ENCODE measurements at regions not wholly inside any gene's neighbourhood (a gene's known extent, or its start where the extent isn't known, plus 50 kb on each side); places are given as distances from the start of the nearest gene placed in this dataset.

DNA sequence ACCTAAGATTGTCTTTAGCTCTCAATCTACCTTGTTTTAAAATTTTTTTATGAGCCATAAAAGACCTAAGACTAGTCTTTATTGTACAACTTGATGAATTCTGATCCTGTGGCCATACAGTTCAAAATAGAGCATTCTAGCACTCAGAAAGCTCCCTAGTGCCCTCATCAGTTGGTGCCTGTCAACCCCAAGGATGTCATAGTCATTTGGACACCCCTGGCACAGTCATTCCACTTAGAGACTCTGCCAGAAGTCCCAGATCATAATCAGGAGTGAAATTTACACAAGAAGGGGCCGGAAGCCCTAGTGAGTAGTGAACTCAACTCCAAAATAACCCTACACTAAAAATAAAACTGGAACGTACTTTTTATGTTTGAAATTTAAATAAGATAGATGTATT lies 80.0 kb upstream of the INSIG1 start:
- no peak for DNase-seq

DNA sequence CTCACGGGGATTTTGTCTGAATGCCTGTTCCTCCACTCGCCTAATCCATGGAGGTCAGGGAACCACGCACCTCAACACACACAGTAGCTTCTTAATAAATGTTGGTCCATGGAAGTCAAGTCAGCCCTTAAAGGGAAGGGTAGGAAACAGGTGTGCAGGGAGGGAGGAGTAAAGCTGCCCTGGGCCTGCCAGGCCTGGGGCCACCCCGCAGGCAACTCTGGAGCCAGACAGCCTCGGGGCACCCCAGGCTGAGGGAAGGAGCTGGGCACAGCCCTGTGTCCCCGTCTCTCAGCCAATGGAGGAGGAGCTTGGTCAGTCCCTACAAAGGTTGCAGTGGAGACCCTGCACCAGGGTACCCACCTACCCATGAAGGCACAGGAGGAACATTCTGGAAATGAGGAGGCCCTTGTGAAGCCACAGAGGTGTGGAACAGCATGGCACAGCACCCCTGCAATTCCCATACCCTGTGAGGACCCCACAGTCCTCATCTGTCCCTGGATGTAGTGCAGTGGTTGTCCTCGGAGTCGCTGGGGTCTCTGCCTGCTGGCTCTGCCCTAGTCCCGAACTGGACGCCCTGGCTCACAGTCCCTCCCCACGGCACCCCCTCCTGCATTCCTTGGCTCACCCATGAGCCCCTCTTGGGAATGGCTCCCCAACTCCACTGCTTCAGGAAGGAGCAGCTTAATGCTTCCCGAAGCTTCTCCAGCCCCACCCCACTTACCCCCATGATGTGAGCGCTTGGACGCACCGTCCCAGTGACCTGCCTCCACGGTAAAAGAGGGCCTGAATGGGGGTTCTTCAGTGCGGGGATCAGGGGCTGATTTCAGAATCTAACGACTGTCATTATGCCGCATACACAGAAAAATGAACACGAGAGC lies 79.2 kb upstream of the INSIG1 start:
- no peak for DNase-seq

DNA sequence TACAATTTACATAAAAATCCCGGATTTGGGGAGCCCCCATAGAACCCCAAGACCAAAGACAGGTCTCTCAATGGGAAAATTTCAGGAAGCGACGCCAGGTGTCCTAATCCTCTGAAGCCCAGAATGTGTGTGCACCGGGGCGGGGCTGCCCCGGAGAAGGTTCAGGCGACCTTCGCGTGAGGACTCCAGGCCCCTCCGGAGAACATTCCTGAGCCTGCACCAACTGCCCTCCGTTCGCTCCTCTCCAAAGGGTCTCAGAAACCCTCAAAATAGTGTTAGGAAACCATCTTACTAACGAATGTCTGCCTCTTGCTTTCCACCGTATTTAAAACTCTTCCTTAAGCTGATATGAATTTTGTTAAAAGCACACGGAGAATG lies 78.5 kb upstream of the INSIG1 start:
- DNase-seq = no peak

DNA sequence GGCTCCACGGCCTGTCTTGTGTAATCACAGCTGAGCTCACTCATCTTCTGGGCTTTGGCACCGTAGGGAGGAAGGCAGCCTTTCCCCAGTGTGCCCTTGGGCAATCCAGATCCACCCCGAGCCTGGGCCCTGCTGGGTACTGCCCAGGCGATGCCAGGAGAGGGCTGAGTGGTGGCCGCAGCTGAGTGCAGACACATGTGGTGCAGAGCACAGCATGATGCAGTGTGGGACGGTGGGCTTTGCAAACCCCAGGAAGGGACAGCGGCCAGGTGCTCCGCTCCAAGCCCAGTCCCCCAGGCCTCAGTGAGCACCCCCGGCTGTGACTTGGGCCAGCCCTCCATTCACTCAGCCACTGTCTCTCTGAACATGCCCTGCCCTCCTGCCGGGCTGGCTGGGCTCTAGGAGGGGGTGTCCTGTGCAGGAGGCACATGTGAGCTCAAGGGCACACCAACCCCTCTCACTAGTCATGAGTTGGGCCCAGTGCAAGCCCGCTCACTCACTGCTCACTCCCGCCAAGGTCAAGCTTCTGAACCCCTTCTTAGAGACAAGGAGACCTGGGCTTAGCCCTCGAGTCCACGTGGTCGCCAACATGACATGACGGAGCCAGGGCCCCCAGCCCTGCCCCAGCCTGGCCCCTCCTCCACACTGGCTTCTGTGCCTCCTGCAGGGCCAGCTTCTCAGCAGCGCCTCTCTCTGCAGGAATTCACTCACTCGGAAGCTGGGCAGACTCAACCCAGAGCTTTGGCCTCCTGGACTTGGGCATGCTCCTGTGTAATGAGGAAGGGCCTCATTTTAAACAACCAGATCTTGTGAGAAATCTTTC lies 77.5 kb upstream of the INSIG1 start:
- DNase-seq = no peak

DNA sequence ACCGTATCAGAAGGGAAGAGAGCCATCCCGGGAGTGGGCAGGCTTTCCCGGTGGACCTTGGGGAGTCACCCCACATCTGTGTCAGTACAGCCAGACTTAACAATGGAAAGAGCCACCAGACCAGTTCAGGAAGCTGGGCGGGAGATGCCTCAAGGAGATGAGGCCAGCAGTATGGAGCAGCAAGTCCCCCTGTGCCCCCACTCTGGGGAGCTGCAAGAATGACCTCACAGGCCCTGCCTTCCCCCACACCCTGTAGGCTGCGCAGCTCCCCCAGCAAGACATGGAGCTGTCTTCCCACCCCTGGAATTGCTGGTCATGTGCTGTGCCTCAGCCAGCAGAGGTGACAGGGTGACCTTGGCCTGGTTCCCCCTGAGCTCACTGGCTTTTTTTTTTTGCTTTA lies 76.8 kb upstream of the INSIG1 start:
- no peak for DNase-seq

DNA sequence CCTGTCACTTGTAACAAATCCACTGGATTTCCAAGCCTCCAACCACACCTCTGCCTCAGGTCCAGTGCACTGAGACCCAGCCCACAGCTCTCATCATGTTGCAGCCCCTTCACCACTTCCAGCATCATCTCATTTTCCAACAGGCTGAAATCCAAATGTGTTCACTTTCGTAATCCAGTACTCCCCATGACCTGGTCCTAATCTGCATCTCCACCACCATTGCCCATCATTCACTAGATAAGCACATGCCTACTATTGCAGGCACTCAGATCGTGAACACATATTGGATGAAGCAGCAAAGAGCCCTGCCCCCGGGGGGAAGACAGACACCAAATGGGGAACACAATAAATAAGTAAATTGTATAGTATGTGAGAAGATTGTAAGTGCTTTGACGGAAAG lies 76.1 kb upstream of the INSIG1 start:
- DNase-seq = no peak

DNA sequence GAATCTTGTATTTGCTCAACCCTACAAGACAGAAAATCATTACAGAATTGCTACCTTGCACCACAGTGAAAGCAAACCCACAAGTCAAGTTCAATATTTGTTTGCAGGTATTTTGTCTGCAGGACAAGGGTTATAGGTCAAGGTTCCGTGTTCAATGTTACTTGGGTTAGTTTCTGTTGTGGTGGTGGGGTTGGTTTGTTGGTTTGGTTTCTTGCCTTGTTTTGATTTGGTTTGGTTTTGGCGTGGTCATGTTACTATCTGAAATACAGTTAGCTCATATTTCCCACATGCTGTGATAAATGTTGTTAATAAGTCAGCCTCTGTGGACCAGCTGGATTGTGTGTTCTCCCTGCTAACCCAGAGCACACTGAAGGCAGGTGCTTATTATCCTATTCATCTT lies 75.6 kb upstream of the INSIG1 start:
- DNase-seq = no peak

DNA sequence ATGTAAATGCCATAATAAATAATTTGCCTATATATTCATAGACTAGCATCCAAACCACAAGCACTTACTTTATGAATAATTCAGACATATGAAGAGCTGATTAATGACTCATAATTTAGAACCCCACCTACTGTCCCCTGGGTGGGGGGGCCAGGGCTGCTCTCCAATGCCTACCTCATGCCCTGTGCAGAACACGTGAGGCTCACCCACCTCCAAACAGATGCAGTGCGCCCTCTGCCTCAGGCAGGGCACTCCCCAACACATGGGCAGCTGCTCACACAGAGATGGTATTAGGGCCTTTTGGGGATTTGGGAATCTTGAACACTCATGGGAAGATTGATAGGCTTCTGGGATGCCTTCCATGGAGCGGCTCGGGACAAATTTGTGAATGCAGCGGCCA lies 75.1 kb upstream of the INSIG1 start:
- DNase-seq = no peak

DNA sequence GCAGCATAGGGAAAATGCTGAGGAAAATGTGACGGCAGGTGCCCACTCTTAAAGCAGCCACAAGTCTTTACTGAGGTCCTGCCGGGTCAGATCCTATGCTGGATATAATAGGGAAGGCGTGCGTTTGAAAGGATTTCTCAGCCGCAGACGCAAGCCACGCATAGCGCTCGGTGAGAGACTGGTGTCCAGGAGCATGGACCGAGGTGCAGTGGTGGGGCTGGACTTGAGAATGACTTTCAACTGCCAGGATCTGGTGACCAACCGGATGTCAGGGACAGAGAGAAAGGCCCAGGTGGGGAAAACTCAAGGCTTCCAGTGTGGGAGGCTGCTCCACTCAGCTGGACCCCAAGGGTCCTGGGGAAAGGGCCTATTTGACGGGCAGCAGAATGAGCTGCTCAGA lies 74.7 kb upstream of the INSIG1 start:
- no peak for DNase-seq

DNA sequence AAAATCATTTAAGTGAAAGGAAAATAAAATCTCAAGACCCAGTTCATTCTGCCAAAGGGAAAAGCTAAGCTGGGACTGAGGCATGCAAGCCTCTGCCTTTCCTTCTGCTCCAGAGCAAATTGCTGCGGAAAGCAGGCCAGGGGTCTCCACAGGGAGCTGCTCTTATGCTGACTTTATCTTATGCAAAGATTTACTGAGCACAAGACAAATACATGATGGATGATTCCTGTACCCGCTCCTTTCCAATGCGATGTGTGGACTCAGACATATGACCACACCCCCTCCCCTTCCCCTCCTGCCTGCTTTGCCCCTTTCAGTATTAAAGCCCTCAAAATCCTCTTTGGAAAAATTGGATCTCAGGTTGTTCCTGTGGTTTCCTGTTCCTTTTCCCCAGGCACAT lies 74.2 kb upstream of the INSIG1 start:
- DNase-seq = peak; percentile 86

DNA sequence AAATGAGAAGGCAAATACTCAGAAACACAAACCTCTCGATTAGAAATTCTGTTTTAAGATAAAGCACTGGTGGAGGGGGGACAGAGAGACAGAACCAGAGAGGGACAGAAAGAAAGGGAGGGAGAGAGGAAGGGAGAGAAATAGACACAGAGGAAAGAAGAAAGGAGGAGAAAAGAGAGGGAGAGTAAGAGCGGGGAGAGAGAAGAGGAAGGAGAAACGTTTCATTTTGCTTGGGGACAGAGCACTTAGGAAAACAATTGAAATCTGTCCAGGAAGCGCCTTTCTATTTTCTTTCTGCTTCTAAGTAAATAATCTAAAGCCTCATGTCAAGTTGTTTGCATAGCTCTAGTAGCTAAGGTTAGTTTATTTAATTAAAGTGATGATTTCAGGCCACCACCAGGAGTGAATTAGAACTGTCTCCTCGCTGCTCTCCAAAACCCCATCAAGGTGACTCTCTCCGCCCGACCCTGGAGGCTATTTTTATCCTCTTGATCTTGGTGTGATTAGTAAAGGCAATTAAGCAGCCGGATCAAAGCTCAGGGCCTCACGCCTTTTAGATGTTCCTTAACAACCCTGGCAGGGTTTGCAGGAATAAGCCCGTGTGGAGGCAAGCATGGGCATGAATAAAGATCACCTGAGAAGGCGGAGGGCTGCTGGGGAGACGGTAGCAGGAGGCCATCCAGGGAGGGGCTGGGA lies 73.4 kb upstream of the INSIG1 start:
- DNase-seq = peak; percentile 89

DNA sequence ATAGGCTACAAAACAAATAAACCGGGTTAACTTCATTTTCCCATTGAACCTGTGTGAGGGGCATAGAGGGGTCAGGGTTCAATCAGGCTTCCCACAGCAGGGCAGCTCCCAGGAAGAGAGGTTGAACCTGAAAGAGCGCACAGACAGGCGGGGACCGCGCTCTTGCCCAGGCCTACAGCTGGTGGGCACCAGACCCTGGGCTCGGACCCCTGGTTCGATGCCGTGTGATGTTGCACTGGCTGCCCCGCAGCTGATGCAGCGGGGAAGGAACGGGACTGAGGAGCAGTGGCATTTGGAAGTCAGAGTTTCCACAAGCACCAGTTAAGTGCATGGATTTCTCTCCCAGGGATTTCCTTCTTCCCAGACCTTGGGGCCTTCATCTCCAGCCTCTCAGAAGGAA lies 72.6 kb upstream of the INSIG1 start:
- DNase-seq = no peak

DNA sequence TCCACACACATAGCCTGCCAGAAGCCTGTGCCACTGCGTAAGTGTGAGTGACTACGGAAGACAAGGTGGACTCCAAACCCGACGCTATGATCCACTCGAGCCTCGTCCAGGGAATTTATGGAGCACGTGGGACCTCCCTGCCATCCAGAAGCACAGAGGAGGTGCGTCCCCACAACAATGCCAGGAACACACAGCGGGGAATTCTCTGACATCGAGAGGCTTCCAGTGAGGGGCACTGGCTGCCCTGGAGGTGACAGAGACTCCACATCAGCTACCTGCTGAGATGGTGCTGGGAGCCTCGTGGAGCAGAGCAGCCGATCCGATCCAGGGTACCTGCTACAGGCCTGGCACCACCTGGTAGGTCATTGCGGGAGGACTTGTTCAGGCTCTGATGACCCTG lies 72.2 kb upstream of the INSIG1 start:
- DNase-seq = no peak

DNA sequence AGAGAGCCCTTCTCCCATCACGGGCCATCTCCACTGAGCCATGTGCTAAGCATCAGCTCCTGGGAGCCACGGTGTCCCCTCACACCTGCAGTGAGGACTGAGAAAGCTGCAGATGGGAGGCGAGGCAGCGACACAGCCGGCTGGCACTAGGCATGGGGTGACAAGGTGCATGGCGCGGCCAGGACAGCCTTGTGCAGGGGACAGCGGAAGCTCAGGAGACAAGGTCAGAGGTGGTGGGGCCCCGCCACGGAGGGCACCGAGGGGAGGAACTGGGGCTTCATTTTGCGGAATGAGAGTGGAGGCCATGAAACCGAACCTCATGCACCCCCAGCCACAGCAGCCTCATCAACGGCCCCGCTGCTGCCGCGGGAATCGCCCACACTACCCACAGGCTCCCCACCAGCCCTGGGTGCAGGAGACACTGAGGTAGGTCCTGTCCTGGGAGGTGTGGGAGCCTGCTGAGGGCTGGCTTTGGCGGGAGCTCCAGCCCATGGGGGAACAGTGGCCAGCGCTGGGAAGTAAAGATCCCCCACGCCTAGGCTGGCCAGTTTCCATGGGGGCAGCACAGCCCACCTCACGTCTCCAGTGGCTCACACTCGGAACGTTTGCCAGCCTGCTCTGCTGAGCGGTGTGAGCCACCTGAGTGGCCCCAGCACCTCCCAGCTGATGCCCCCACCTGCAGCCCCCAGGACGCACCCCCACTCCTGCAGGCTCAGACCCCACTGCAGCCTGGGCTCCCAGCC lies 71.2 kb upstream of the INSIG1 start:
- DNase-seq = no peak

DNA sequence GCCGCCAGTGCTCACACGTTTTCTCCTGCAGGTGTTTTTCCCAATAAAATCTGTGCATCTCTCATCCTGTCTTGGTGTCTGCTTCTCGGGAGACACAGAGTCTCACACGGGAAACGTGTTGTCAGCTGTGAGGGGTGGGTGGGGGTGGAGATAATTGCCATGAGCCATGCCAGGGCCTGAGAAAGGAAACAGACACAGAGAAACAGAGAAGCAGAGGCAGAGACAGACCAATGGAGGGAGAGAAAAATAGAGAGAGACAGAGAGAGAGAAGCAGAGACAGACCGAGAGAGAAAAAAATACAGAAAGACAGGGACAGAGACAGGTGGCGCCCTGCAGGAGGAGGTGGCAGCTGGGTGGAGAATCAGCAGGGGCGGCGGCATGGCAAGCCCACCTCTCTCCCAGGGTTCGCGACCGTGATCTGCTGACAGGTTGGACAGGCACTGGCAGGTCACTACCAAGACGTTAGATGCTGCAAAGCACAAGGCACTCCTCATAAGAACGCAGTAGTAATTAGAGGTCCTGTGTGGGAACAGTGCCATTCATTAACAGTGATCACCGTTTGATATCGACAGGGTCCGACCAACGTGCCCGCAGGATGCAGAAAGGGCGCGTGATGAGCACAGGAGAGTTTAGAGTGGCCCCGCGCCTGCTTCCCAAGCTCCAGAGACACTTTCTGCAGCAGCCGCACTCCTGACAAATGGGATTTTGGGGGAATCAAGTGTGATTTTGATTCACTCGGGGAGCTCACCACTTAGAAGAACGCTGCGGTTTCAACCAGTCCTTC lies 70.5 kb upstream of the INSIG1 start:
- no peak for DNase-seq

DNA sequence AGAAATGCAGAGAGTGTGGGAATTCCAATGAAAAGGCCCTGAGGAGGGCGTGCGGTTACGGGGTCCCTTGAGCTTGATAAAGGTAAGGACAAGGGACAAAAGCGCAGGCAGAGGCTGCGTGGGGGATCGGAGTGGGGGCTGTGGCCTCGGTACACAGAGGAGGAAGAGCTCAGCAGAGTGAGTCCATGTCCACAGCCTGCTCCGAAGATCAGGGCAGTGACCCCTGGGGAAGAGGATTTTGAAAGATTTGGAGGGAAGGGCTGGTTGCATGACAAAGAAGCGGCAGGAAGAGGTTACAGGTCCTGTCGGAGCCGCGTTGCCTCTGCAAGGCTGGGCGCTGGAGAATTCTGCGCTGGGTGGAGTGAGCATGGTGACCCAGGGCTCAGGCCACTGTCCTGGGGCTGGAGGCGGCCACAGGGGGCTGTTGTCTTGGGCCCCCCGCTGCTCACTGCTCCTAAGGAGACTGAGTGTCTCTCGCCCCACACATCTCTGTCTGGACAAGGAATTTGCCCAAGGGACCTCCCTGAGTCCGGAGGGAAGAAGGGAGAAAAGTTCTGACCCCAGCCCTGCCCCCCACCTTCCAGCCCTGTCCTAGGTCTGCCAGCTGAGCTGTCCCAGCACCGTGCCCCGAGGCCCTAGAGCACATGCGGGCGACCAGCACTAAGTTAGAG lies 69.8 kb upstream of the INSIG1 start:
- no peak for DNase-seq

DNA sequence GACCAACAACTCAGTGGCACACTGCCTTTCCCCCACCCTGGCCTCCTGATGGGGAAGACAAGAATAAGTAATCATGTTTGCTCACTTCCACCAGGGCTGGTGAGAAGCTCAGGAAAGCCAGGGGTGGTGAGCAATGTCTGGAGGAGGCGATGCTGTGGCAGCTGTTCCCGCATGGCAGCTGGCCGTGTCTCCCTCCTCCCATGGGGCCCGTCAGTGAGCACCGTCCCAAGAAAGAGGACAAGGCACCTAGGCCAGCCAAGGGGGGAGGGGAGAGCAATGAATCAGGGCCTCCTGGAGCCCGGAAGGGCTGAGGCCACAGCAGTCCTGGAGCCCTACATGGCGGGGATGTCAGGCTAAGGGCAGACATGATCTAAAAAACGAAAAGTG lies 69.2 kb upstream of the INSIG1 start:
- peak; percentile 13 for DNase-seq

DNA sequence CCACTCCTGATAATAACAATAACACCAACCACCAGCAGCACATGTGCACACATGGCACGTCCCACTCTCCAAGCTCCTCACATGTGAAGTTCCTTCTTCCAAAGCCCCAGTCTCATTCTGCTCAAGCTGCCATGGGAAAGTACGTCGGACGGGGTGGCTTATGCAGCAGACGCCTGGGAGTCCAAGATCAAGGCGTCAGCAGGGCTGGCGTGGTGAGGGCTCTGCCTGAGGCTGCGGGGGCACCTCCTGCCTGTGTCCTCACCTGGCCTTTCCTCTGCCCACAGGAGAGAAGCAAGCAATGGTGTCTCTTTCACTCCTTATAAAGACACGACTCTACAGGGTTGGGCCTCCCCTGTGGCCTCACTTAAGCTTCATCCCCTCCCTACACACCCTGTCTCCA lies 68.8 kb upstream of the INSIG1 start:
- no peak for DNase-seq

DNA sequence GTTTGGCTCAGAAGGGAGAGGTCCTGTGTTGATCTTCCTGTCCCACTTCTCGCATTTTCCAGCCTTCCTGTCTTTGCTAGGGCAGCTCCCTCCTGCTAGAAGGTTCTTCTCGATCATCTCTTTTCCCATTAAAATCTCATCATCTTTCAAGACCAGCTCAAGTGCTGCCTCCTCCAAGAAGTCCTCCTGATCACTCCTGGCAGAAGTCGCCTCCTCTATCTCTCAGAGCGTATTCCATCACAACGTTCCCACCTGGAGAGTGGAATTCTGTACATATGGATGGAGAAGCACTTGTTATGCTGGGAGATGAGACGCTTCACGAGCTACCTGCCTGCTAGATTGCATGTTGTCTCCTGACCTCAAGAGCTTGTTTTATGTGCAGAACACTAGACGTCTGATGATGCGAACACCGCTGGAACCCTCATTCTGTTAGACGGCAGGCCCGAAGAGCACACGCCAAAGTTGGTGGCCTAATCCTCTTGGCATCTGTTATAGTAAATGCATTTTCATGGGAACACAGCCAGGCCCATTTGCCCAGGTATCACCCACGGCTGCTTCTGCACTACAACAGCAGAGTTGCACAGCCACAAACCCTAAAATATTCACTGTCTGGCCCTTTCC lies 68.0 kb upstream of the INSIG1 start:
- DNase-seq = peak; percentile 26

DNA sequence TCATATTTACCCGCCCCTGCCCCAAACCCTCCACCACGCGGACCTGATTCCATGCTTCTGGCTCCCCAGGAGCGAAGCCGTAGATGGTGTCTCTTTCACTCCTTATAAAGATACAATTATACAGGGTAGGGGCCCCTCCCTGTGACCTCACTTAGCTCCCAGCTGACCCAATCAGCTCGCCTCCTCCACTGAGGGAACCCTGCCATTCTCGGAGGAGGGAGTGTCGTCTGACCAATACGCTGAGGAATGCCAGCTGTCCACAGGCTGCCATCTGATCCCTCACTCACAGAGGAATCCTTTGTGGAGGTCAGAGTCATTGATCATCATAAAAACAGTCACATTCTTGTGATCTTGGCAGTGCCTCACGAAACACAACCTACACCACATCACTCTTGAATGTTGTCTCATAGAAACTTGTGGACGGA lies 67.5 kb upstream of the INSIG1 start:
- DNase-seq = no peak

DNA sequence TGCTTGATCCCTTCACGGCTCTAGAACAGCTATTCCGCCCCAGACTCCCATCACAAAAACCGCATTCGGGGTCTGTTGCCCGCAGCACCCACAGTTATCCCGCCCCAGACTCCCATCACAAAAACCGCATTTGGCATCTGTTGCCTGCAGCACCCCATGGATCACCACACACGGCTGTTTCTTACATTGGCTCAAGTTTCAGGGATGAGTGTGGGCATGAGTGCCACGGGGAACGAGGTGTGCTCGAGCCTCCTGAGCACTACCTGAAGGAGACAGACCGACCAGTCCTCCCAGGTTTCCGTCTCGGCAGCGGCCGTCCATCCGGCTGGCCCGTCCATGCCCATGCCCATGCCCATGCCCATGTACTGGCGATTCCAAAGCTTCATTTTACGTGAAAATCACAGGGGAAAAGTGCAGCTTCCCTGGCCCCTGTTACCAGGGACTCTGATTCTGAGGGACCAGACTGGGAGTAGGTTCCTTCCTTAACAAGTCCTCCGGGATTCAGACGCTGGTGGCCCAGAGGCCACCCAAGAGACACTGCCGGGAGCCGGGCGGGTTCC lies 66.4 kb upstream of the INSIG1 start:
- no peak for DNase-seq

All from NCI-H82 (cell line).